PC-3 (cell line): ENCODE measurements at regions not wholly inside any gene's neighbourhood (a gene's known extent, or its start where the extent isn't known, plus 50 kb on each side); places are given as distances from the start of the nearest gene placed in this dataset.

ENCODE experiments used
- EZH2 ChIP-seq: fragments of 300-600 bp; sonication (generic); IDR thresholded peaks from one replicate; pipeline ENCODE4 v1.6.1; 2017; ENCODE audit warnings: antibody characterized with exemption, mild to moderate bottlenecking, low read length; ENCODE audit not compliant: unreplicated experiment
- EZH2phosphoT487 ChIP-seq: fragments of 300-600 bp; sonication (generic); IDR thresholded peaks from 2 replicates; pipeline ENCODE4 v1.6.1; 2018; ENCODE audit warnings: mild to moderate bottlenecking, antibody characterized with exemption, low read length, borderline replicate concordance
- TF ChIP-seq, protein P1 (sequence below): fragments of 300-600 bp; sonication (generic); conservative IDR thresholded peaks from 2 replicates; pipeline ENCODE4 v1.5.1; 2017; ENCODE audit warnings: antibody characterized with exemption, low read depth, mild to moderate bottlenecking, low read length

- TF ChIP-seq, protein P1, sequence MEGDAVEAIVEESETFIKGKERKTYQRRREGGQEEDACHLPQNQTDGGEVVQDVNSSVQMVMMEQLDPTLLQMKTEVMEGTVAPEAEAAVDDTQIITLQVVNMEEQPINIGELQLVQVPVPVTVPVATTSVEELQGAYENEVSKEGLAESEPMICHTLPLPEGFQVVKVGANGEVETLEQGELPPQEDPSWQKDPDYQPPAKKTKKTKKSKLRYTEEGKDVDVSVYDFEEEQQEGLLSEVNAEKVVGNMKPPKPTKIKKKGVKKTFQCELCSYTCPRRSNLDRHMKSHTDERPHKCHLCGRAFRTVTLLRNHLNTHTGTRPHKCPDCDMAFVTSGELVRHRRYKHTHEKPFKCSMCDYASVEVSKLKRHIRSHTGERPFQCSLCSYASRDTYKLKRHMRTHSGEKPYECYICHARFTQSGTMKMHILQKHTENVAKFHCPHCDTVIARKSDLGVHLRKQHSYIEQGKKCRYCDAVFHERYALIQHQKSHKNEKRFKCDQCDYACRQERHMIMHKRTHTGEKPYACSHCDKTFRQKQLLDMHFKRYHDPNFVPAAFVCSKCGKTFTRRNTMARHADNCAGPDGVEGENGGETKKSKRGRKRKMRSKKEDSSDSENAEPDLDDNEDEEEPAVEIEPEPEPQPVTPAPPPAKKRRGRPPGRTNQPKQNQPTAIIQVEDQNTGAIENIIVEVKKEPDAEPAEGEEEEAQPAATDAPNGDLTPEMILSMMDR = no peak
- TF ChIP-seq EZH2 (no peak), EZH2phosphoT487 (no peak)
Measured at GRCh38 chr13:112182846-112183531, 116.0 kb downstream of the SOX1 start.
